Body of pancreas (tissue), 4 donors: ENCODE measurements at regions not wholly inside any gene's neighbourhood (a gene's known extent, or its start where the extent isn't known, plus 50 kb on each side); places are given as distances from the start of the nearest gene placed in this dataset.

Experiments used
- ATAC-seq: fragments of 150-250 bp; one replicate; pipeline ENCODE4 v1.9.1; 2016
- DNase-seq, 4 donors: peaks; one replicate each; pipeline ENCODE4 v3.0.0-alpha.2; 2019
- H3K27ac ChIP-seq, 4 donors: fragments of 200-600 bp; sonication (generic); 1 replicate in 3 of 4; 2 replicates in 1 of 4; pipeline versions ENCODE4 v1.5.1 to v1.6.1; 2016 to 2019; ENCODE audit warnings: mild to moderate bottlenecking in 1 of 4, mixed read lengths in 1 of 4, moderate library complexity in 1 of 4
- H3K27me3 ChIP-seq, 2 donors: fragments of 200-600 bp; sonication (generic); one replicate each; pipeline ENCODE4 v1.6.0; 2016; ENCODE audit warnings: mild to moderate bottlenecking in 1 of 2
- H3K36me3 ChIP-seq, 2 donors: fragments of 200-600 bp; sonication (generic); replicated peaks in 1 of 2; 2 replicates each; pipeline ENCODE4 v1.5.1; 2016; ENCODE audit warnings: low read depth in 2 of 2; ENCODE audit not compliant: insufficient read depth in 1 of 2
- H3K4me1 ChIP-seq: fragments of 200-600 bp; sonication (generic); one replicate; pipeline ENCODE4 v1.6.0; 2016
- H3K4me3 ChIP-seq, 2 donors: fragments of 200-600 bp; sonication (generic); 1 replicate in 1 of 2; 2 replicates in 1 of 2; pipeline ENCODE4 v1.5.1; 2016 to 2019
- H3K9me3 ChIP-seq, 3 donors: fragments of 200-600 bp; sonication (generic); 1 replicate in 2 of 3; 2 replicates in 1 of 3; pipeline ENCODE4 v1.5.1; 2016
- POLR2A ChIP-seq, 3 donors: fragments of 450-650 bp; IDR thresholded peaks; one replicate each; pipeline ENCODE4 v1.6.1; 2016; ENCODE audit warnings: antibody characterized with exemption in 3 of 3, mild to moderate bottlenecking in 2 of 3
- WGBS, 2 donors: methylation state at CpG; one replicate each; pipeline ENCODE4 v1.1.5; 2017; 5-methylcytosine and 5-hydroxymethylcytosine counted together
- intact Hi-C: fragments of 100-400 bp; cut with DNase I; formaldehyde crosslinking; loops from one replicate; pipeline ENCODE4 v1.15.1; 2023
- TF ChIP-seq, protein P1 (sequence below), 7 experiments: fragments of 450-650 bp in 4 of 7; fragments of 200-600 bp in 3 of 7; sonication (generic) in 3 of 7; IDR thresholded peaks; one replicate each; pipeline ENCODE4 v1.5.1; 2016 to 2019; ENCODE audit warnings: antibody characterized with exemption in 7 of 7

DNA sequence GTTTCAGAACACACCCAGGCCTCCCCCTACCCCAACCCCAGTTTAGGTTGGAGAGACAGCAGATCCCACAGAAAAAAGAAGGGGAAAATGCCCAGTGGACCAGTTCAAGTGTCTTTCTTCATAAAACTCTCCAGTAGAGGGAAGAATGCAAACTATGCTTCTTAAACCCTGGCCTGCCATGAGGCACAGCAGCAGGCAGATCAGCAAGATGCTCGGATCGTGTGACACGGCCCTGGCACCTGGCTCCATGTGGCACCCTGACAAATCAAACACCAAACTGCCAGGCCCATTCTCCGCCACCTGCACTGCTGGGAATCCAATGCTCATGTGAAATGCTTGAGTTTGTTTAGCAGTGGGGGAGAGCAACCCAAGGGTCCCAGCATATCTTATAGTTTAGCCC is 166.8 kb downstream of the SOX9 start:
- ATAC-seq, result no peak
- no peak overlapping the region for H3K4me3 ChIP-seq
- no peaks in the 10 kb centered on the region for H3K36me3 ChIP-seq
- intact Hi-C loops, result no loop called here
- peak; percentile 24 to 65 (median 43) for DNase-seq
- no peaks in the 10 kb centered on the region for H3K27me3 ChIP-seq
- H3K9me3 ChIP-seq, result no peaks in the 10 kb centered on the region
- 22 to 52% methylated on average over 3 to 4 of the region's 4 CpGs for WGBS, 2 donors
- H3K27ac ChIP-seq, result no peak overlapping the region
- no peaks in the 10 kb centered on the region for H3K4me1 ChIP-seq
- TF ChIP-seq, protein P1, sequence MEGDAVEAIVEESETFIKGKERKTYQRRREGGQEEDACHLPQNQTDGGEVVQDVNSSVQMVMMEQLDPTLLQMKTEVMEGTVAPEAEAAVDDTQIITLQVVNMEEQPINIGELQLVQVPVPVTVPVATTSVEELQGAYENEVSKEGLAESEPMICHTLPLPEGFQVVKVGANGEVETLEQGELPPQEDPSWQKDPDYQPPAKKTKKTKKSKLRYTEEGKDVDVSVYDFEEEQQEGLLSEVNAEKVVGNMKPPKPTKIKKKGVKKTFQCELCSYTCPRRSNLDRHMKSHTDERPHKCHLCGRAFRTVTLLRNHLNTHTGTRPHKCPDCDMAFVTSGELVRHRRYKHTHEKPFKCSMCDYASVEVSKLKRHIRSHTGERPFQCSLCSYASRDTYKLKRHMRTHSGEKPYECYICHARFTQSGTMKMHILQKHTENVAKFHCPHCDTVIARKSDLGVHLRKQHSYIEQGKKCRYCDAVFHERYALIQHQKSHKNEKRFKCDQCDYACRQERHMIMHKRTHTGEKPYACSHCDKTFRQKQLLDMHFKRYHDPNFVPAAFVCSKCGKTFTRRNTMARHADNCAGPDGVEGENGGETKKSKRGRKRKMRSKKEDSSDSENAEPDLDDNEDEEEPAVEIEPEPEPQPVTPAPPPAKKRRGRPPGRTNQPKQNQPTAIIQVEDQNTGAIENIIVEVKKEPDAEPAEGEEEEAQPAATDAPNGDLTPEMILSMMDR (IDR thresholded peaks at IDR 0.05), result no peak
- no peak for TF ChIP-seq POLR2A (IDR thresholded peaks at IDR 0.05)

DNA sequence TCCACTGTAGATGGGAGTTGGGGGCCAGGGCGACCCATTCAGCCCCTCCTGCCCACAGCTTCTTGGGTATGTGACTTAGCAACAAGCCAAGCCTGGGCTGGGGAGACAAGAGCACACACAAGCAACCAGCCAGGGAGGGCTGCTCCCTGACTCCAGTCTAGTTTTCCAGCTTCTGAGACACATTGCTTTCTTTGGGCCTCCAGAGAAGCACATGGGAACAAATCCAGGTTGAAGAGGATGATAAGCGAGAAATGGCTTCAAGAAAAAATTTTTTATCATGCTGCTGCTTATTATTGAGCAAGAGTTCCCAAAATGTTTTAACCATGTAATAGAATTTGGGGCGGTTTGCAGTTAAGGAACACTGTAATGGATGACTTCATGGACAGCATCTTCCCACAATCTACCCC is 173.7 kb downstream of the SOX9 start:
- no peak for DNase-seq
- H3K27me3 ChIP-seq, result no peaks in the 10 kb centered on the region
- no peak for ATAC-seq
- no peaks in the 10 kb centered on the region for H3K4me1 ChIP-seq
- H3K4me3 ChIP-seq, result no peak overlapping the region
- no peaks in the 10 kb centered on the region for H3K9me3 ChIP-seq
- H3K36me3 ChIP-seq, result no peaks in the 10 kb centered on the region
- intact Hi-C loops, result no loop called here
- no peak for TF ChIP-seq POLR2A (IDR thresholded peaks at IDR 0.05)
- TF ChIP-seq, protein P1 (IDR thresholded peaks at IDR 0.05), result no peak
- 82 to 88% methylated on average over 3 of the region's 3 CpGs for WGBS, 2 donors
- H3K27ac ChIP-seq, result no peak overlapping the region

DNA sequence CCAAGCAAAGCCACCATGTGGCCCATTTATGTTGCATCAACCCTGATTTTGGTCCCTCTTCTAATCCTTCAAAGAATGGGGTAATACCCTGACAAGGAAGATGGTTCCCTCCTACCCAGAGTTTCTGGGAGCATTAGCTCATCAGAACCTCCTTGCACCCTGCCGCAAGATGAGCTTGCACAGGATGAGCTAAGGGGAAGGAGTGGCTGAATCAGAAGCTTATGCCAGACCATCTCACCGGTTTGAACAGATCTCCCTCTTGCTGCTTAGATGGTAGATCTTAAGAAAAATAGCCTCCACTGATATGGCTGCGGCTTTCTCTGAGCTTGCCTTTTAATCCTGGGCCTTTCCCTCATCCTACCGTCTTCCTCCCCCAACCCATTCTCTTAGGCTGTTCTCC is 175.1 kb downstream of the SOX9 start:
- 88 to 95% methylated on average over 4 of the region's 4 CpGs for WGBS, 2 donors
- H3K27ac ChIP-seq, result no peak overlapping the region
- no peaks in the 10 kb centered on the region for H3K36me3 ChIP-seq
- no peaks in the 10 kb centered on the region for H3K9me3 ChIP-seq
- DNase-seq (no peak), ATAC-seq (no peak)
- no peaks in the 10 kb centered on the region for H3K27me3 ChIP-seq
- no peak for TF ChIP-seq POLR2A (IDR thresholded peaks at IDR 0.05)
- TF ChIP-seq, protein P1 (IDR thresholded peaks at IDR 0.05), result no peak
- no peak overlapping the region for H3K4me3 ChIP-seq
- intact Hi-C loops, result no loop called here
- no peaks in the 10 kb centered on the region for H3K4me1 ChIP-seq

DNA sequence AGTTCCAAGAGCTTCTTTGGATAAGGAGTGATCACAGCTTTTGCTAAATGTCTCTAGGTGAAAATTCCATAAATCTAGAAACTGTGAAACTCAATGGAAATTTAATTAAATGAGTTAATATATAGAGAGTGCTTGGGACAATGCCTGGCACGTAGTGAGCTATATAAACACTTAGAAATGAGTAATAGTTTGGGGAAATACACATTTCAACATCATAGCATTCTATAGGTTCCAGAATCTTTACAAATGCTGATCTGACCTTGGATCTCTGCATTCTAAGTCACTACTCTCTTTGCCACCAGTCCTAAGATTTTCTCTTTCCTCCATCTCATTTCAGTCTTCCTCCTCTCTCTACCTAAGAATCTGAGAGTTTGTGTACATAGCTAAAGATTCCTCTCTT is 175.6 kb downstream of the SOX9 start:
- TF ChIP-seq, protein P1 (IDR thresholded peaks at IDR 0.05), result no peak
- no peak for TF ChIP-seq POLR2A (IDR thresholded peaks at IDR 0.05)
- Histone ChIP-seq H3K4me3 (no peak overlapping the region), H3K9me3 (no peaks in the 10 kb centered on the region), H3K36me3 (no peaks in the 10 kb centered on the region), H3K27me3 (no peaks in the 10 kb centered on the region), H3K27ac (no peak overlapping the region), H3K4me1 (no peaks in the 10 kb centered on the region)
- DNase-seq (no peak), ATAC-seq (no peak)
- intact Hi-C loops, result no loop called here
- WGBS, 2 donors, result 47 to 55% methylated on average over 1 of the region's 1 CpG

DNA sequence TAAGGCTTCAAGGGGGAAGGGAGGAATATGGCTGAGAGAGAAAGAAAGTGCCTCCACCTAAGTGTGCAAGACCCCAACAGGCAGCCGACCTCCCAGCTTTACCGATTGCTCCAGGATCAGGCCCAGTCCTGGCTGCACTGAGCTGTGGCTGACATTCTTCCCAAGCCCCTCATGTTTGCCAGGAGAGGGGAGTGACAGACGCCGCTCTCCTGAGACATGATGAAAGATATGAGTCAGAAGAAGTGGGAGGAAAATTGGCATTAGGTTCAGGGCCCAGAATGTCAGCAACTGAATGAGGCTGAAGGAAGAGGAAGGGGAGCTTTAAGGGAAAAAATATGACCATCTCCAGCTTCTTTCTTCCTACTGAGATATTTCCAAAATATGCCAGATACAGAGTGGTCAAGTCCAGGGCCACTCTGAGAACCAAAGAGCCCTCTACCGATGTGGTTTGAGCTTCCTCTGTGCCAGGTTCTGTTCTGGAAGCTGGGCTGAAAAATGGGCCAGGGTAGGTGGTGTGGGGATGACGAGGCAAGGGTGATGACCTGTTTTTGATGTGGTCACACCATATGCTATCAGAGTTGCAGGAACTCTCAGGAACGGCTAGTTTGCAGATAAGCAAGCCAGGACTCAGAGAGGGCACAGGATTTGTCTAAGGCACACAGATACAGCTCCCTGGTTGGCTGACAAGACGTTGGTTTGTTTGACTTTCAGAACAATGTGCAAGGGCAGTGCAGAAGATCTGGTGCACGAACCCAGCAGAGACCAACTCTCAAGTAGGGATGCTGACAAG is 176.7 kb downstream of the SOX9 start:
- Histone ChIP-seq H3K27me3 (no peaks in the 10 kb centered on the region), H3K9me3 (no peaks in the 10 kb centered on the region), H3K27ac (no peak overlapping the region), H3K4me3 (no peak overlapping the region), H3K36me3 (no peaks in the 10 kb centered on the region), H3K4me1 (no peaks in the 10 kb centered on the region)
- DNase-seq (no peak), ATAC-seq (no peak)
- 54 to 61% methylated on average over 9 of the region's 9 CpGs for WGBS, 2 donors
- TF ChIP-seq, protein P1 (IDR thresholded peaks at IDR 0.05), result no peak
- TF ChIP-seq POLR2A (IDR thresholded peaks at IDR 0.05), result no peak
- intact Hi-C loops, result no loop called here
